ENCODE measurements at regions not wholly inside any gene's neighbourhood (a gene's known extent, or its start where the extent isn't known, plus 50 kb on each side); places are given as distances from the start of the nearest gene placed in this dataset.
A peak's percentile ranks its signal among the peaks of the same experiment; 100 is the strongest.

GRCh38 chr3:86748015-86748414, 242.9 kb downstream of the VGLL3 start:
- Histone ChIP-seq H3K4me2 (ENCODE audit: low read length) (no peak overlapping the region), H3F3A (ENCODE audit: low read length, unreplicated experiment) (no peaks in the 10 kb centered on the region), H2AFZ (ENCODE audit: low read length) (no peak overlapping the region), H3K27me3 (ENCODE audit: low read length) (no peaks in the 10 kb centered on the region), H3K9ac (ENCODE audit: low read length) (no peak overlapping the region), H3K27ac (ENCODE audit: low read length) (no peak overlapping the region), H3K9me2 (replicated peaks; ENCODE audit: low read length) (no peaks in the 10 kb centered on the region), H3K79me2 (ENCODE audit: low read length) (no peaks in the 10 kb centered on the region), H3K36me3 (ENCODE audit: low read depth, low read length) (no peaks in the 10 kb centered on the region), H3K4me1 (ENCODE audit: insufficient read depth, low read length) (peaks cover 6% of the 10 kb centered on the region), H4K20me1 (ENCODE audit: low read length) (no peaks in the 10 kb centered on the region), H3K4me3 (ENCODE audit: low read length) (no peak overlapping the region), H3K9me3 (ENCODE audit: low read length) (no peaks in the 10 kb centered on the region)
- TF ChIP-seq, protein P1, sequence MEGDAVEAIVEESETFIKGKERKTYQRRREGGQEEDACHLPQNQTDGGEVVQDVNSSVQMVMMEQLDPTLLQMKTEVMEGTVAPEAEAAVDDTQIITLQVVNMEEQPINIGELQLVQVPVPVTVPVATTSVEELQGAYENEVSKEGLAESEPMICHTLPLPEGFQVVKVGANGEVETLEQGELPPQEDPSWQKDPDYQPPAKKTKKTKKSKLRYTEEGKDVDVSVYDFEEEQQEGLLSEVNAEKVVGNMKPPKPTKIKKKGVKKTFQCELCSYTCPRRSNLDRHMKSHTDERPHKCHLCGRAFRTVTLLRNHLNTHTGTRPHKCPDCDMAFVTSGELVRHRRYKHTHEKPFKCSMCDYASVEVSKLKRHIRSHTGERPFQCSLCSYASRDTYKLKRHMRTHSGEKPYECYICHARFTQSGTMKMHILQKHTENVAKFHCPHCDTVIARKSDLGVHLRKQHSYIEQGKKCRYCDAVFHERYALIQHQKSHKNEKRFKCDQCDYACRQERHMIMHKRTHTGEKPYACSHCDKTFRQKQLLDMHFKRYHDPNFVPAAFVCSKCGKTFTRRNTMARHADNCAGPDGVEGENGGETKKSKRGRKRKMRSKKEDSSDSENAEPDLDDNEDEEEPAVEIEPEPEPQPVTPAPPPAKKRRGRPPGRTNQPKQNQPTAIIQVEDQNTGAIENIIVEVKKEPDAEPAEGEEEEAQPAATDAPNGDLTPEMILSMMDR (conservative IDR thresholded peaks at IDR 0.05; ENCODE audit: low read depth, low read length), result no peak
- BruUV-seq (replicated peaks), result no TSS peak
- DNase-seq, result no peak
- ChIA-PET CTCF (no interaction called here), POLR2A (ENCODE audit: unreplicated experiment) (no interaction called here)
- ATAC-seq, result no peak
- intact Hi-C loops (cut with micrococcal nuclease), result no loop called here

- Histone ChIP-seq H3K27ac (ENCODE audit: low read length) (no peak overlapping the region), H2AFZ (ENCODE audit: low read length) (no peak overlapping the region), H3K27me3 (ENCODE audit: low read length) (no peaks in the 10 kb centered on the region), H3K9me2 (replicated peaks; ENCODE audit: low read length) (no peaks in the 10 kb centered on the region), H3K9ac (ENCODE audit: low read length) (no peak overlapping the region), H3K36me3 (ENCODE audit: low read depth, low read length) (no peaks in the 10 kb centered on the region), H3K4me2 (ENCODE audit: low read length) (no peak overlapping the region), H4K20me1 (ENCODE audit: low read length) (no peaks in the 10 kb centered on the region), H3K79me2 (ENCODE audit: low read length) (no peaks in the 10 kb centered on the region), H3K4me1 (ENCODE audit: insufficient read depth, low read length) (peaks cover 6% of the 10 kb centered on the region), H3K4me3 (ENCODE audit: low read length) (no peak overlapping the region), H3K9me3 (ENCODE audit: low read length) (no peaks in the 10 kb centered on the region), H3F3A (ENCODE audit: low read length, unreplicated experiment) (no peaks in the 10 kb centered on the region)
- BruUV-seq (replicated peaks), result no TSS peak
- TF ChIP-seq EZH2phosphoT487 (IDR thresholded peaks at IDR 0.05; ENCODE audit: borderline replicate concordance, low read length) (no peak), EZH2 (IDR thresholded peaks at IDR 0.05; ENCODE audit: low read length, unreplicated experiment) (no peak)
- TF ChIP-seq, protein P1 (conservative IDR thresholded peaks at IDR 0.05; ENCODE audit: low read depth, low read length), result no peak
- intact Hi-C loops (cut with micrococcal nuclease), result no loop called here
- ChIA-PET CTCF (no interaction called here), POLR2A (ENCODE audit: unreplicated experiment) (no interaction called here)
- ATAC-seq (no peak), DNase-seq (no peak)
Observed at GRCh38 chr3:86744051-86744450, 246.9 kb downstream of the VGLL3 start.

DNA sequence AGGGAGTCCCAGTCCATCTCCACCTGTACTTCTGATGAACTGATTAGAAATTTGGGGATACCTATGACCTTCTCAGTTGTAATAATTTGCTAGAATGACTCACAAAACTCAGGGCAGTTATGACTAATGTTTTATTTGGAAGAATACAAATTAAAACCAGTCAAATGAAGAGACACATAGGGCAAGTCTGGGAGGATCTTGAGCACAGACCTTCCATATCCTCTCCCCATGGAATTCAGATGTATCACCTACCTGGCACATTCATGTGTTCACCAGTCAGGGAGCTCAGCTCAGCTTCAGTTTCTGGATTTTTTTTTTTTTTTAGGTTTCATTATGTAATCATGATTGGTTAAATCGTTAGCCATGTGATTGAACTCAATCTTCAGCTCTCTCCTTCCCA, 247.7 kb downstream of the VGLL3 start:
- TF ChIP-seq EZH2 (IDR thresholded peaks at IDR 0.05; ENCODE audit: low read length, unreplicated experiment) (no peak), EZH2phosphoT487 (IDR thresholded peaks at IDR 0.05; ENCODE audit: borderline replicate concordance, low read length) (no peak)
- TF ChIP-seq, protein P1 (conservative IDR thresholded peaks at IDR 0.05; ENCODE audit: low read depth, low read length), result no peak
- Histone ChIP-seq H3K9me3 (ENCODE audit: low read length) (no peaks in the 10 kb centered on the region), H3K79me2 (ENCODE audit: low read length) (no peaks in the 10 kb centered on the region), H3K9me2 (replicated peaks; ENCODE audit: low read length) (no peaks in the 10 kb centered on the region), H3K27ac (ENCODE audit: low read length) (no peak overlapping the region), H3K4me3 (ENCODE audit: low read length) (no peak overlapping the region), H3K27me3 (ENCODE audit: low read length) (no peaks in the 10 kb centered on the region), H3K9ac (ENCODE audit: low read length) (no peak overlapping the region), H3F3A (ENCODE audit: low read length, unreplicated experiment) (no peaks in the 10 kb centered on the region), H3K36me3 (ENCODE audit: low read depth, low read length) (no peaks in the 10 kb centered on the region), H3K4me1 (ENCODE audit: insufficient read depth, low read length) (peaks cover 6% of the 10 kb centered on the region), H2AFZ (ENCODE audit: low read length) (no peak overlapping the region), H3K4me2 (ENCODE audit: low read length) (no peak overlapping the region), H4K20me1 (ENCODE audit: low read length) (no peaks in the 10 kb centered on the region)
- intact Hi-C loops (cut with micrococcal nuclease), result loop anchor here (1.0 kb wide), 1 partner anchor 20 kb away; no protein-coding TSS in a partner anchor
- ChIA-PET POLR2A (ENCODE audit: unreplicated experiment) (interaction anchor here (0.6 kb wide), 1 partner anchor 708 kb away, joined by 5 read pairs; no protein-coding TSS in a partner anchor), CTCF (no interaction called here)
- no TSS peak for BruUV-seq (replicated peaks)
- peak; percentile 50 for DNase-seq
- peak; percentile 91 for ATAC-seq
